Activated CD4-positive, alpha-beta memory T cell treated with anti-CD3 and anti-CD28 coated beads, Interleukin-2, amount 10 ng/mL, durations not matched to agents 7 days and 5 days (primary cell): ENCODE measurements at regions not wholly inside any gene's neighbourhood (a gene's known extent, or its start where the extent isn't known, plus 50 kb on each side); places are given as distances from the start of the nearest gene placed in this dataset.

Source experiments
- CTCF ChIA-PET: fragments of 350-600 bp; sonication (Branson Sonifier 250); formaldehyde crosslinking; loops from one replicate; lab custom pipeline; 2021; ENCODE audit warnings: antibody characterized with exemption, inconsistent platforms; lab: Charles Lee
- POLR2A ChIA-PET: fragments of 350-600 bp; sonication (Branson Sonifier 250); formaldehyde crosslinking; loops from one replicate; lab custom pipeline; 2021; ENCODE audit warnings: antibody characterized with exemption; lab: Charles Lee
- DNase-seq: peaks from one replicate; pipeline ENCODE4 v3.0.0-alpha.2; 2020
- H3K27ac Mint-ChIP-seq: one replicate; pipeline ENCODE4 v1.8.0; 2021; ENCODE audit warnings: mild to moderate bottlenecking, mixed read lengths
- H3K27me3 Mint-ChIP-seq: one replicate; pipeline ENCODE4 v1.8.0; 2021; ENCODE audit warnings: mixed read lengths
- H3K36me3 Mint-ChIP-seq: one replicate; pipeline ENCODE4 v1.8.0; 2021; ENCODE audit warnings: low read depth, mixed read lengths
- H3K4me1 Mint-ChIP-seq: one replicate; pipeline ENCODE4 v1.8.0; 2021; ENCODE audit warnings: mixed read lengths
- H3K4me3 Mint-ChIP-seq: one replicate; pipeline ENCODE4 v1.8.0; 2021; ENCODE audit warnings: mild to moderate bottlenecking, mixed read lengths
- H3K9me3 Mint-ChIP-seq: one replicate; pipeline ENCODE4 v1.8.0; 2021; ENCODE audit warnings: mixed read lengths

- POLR2A ChIA-PET: no interaction called here
- H3K27me3 Mint-ChIP-seq: no peaks in the 10 kb centered on the region
Measured at GRCh38 chr15:47362118-47362905, 355.0 kb upstream of the SEMA6D start.

GRCh38 chr15:47363653-47364052 lies 353.7 kb upstream of the SEMA6D start:
- peaks cover 6% of the 10 kb centered on the region for H3K9me3 Mint-ChIP-seq
- H3K4me1 Mint-ChIP-seq: no peaks in the 10 kb centered on the region
- no peak overlapping the region for H3K4me3 Mint-ChIP-seq
- no peaks in the 10 kb centered on the region for H3K27me3 Mint-ChIP-seq
- H3K27ac Mint-ChIP-seq: no peak overlapping the region
- CTCF ChIA-PET: no interaction called here
- POLR2A ChIA-PET: no interaction called here
- no peaks in the 10 kb centered on the region for H3K36me3 Mint-ChIP-seq
- no peak for DNase-seq

More at GRCh38 chr15:47362118-47362905, 355.0 kb upstream of the SEMA6D start:
- H3K9me3 Mint-ChIP-seq: peaks cover 6% of the 10 kb centered on the region
- no peak overlapping the region for H3K4me3 Mint-ChIP-seq
- H3K27ac Mint-ChIP-seq: no peak overlapping the region
- CTCF ChIA-PET: interaction anchor here (0.5 kb wide), 1 partner anchor 95 kb away, joined by 3 read pairs; no protein-coding TSS in a partner anchor
- DNase-seq: no peak
- no peaks in the 10 kb centered on the region for H3K36me3 Mint-ChIP-seq
- H3K4me1 Mint-ChIP-seq: no peaks in the 10 kb centered on the region

- Mint-ChIP-seq H3K27ac (no peak overlapping the region), H3K27me3 (no peaks in the 10 kb centered on the region), H3K9me3 (peaks cover 9% of the 10 kb centered on the region), H3K4me1 (no peaks in the 10 kb centered on the region), H3K4me3 (no peak overlapping the region), H3K36me3 (no peaks in the 10 kb centered on the region)
- POLR2A ChIA-PET: no interaction called here
- CTCF ChIA-PET: no interaction called here
- DNase-seq: no peak
Measured at GRCh38 chr15:47364230-47365141, 352.8 kb upstream of the SEMA6D start.

- Mint-ChIP-seq H3K27me3 (no peaks in the 10 kb centered on the region), H3K36me3 (no peaks in the 10 kb centered on the region), H3K27ac (no peak overlapping the region), H3K9me3 (peaks cover 9% of the 10 kb centered on the region), H3K4me1 (no peaks in the 10 kb centered on the region), H3K4me3 (no peak overlapping the region)
- no peak for DNase-seq
- CTCF ChIA-PET: no interaction called here
- POLR2A ChIA-PET: no interaction called here
Measured at GRCh38 chr15:47366884-47367283, 350.4 kb upstream of the SEMA6D start.

- H3K4me3 Mint-ChIP-seq: no peak overlapping the region
- DNase-seq: no peak
- H3K27ac Mint-ChIP-seq: no peak overlapping the region
- H3K27me3 Mint-ChIP-seq: no peaks in the 10 kb centered on the region
- H3K4me1 Mint-ChIP-seq: no peaks in the 10 kb centered on the region
- H3K36me3 Mint-ChIP-seq: no peaks in the 10 kb centered on the region
- peaks cover 9% of the 10 kb centered on the region for H3K9me3 Mint-ChIP-seq
- ChIA-PET CTCF (no interaction called here), POLR2A (no interaction called here)
Measured at GRCh38 chr15:47367726-47368390, 349.4 kb upstream of the SEMA6D start.

GRCh38 chr15:47371939-47372338 lies 345.4 kb upstream of the SEMA6D start:
- Mint-ChIP-seq H3K36me3 (no peaks in the 10 kb centered on the region), H3K4me1 (no peaks in the 10 kb centered on the region), H3K27me3 (no peaks in the 10 kb centered on the region), H3K27ac (no peak overlapping the region), H3K9me3 (peaks cover 3% of the 10 kb centered on the region), H3K4me3 (no peak overlapping the region)
- ChIA-PET POLR2A (no interaction called here), CTCF (no interaction called here)
- no peak for DNase-seq

- Mint-ChIP-seq H3K9me3 (no peaks in the 10 kb centered on the region), H3K27me3 (no peaks in the 10 kb centered on the region), H3K36me3 (no peaks in the 10 kb centered on the region), H3K27ac (no peak overlapping the region), H3K4me1 (no peaks in the 10 kb centered on the region), H3K4me3 (no peak overlapping the region)
- CTCF ChIA-PET: no interaction called here
- DNase-seq: no peak
- POLR2A ChIA-PET: no interaction called here
Measured at GRCh38 chr15:47374222-47374621, 343.1 kb upstream of the SEMA6D start.

GRCh38 chr15:47376190-47376589 lies 341.1 kb upstream of the SEMA6D start:
- Mint-ChIP-seq H3K27ac (no peak overlapping the region), H3K4me1 (no peaks in the 10 kb centered on the region), H3K9me3 (peaks cover 3% of the 10 kb centered on the region), H3K4me3 (no peak overlapping the region), H3K27me3 (no peaks in the 10 kb centered on the region), H3K36me3 (no peaks in the 10 kb centered on the region)
- POLR2A ChIA-PET: no interaction called here
- CTCF ChIA-PET: no interaction called here
- DNase-seq: no peak

- POLR2A ChIA-PET: no interaction called here
- H3K4me3 Mint-ChIP-seq: no peak overlapping the region
- no peak for DNase-seq
- no peak overlapping the region for H3K27ac Mint-ChIP-seq
- CTCF ChIA-PET: no interaction called here
- H3K36me3 Mint-ChIP-seq: no peaks in the 10 kb centered on the region
- H3K27me3 Mint-ChIP-seq: no peaks in the 10 kb centered on the region
- peaks cover 3% of the 10 kb centered on the region for H3K9me3 Mint-ChIP-seq
- H3K4me1 Mint-ChIP-seq: no peaks in the 10 kb centered on the region
Measured at GRCh38 chr15:47377465-47377864, 339.8 kb upstream of the SEMA6D start.

GRCh38 chr15:47378527-47378926 lies 338.8 kb upstream of the SEMA6D start:
- H3K4me1 Mint-ChIP-seq: no peaks in the 10 kb centered on the region
- H3K27ac Mint-ChIP-seq: no peak overlapping the region
- H3K9me3 Mint-ChIP-seq: peaks cover 3% of the 10 kb centered on the region
- DNase-seq: no peak
- H3K36me3 Mint-ChIP-seq: no peaks in the 10 kb centered on the region
- no peaks in the 10 kb centered on the region for H3K27me3 Mint-ChIP-seq
- POLR2A ChIA-PET: no interaction called here
- H3K4me3 Mint-ChIP-seq: no peak overlapping the region
- CTCF ChIA-PET: no interaction called here

GRCh38 chr15:47383102-47383501 lies 334.2 kb upstream of the SEMA6D start:
- Mint-ChIP-seq H3K36me3 (no peaks in the 10 kb centered on the region), H3K27me3 (no peaks in the 10 kb centered on the region), H3K27ac (no peak overlapping the region), H3K4me1 (no peaks in the 10 kb centered on the region), H3K4me3 (no peak overlapping the region), H3K9me3 (peaks cover 3% of the 10 kb centered on the region)
- POLR2A ChIA-PET: no interaction called here
- no peak for DNase-seq
- CTCF ChIA-PET: no interaction called here

GRCh38 chr15:47383801-47384200 lies 333.5 kb upstream of the SEMA6D start:
- Mint-ChIP-seq H3K27me3 (no peaks in the 10 kb centered on the region), H3K4me1 (no peaks in the 10 kb centered on the region)
- POLR2A ChIA-PET: no interaction called here

GRCh38 chr15:47384341-47384740 lies 333.0 kb upstream of the SEMA6D start:
- H3K4me3 Mint-ChIP-seq: no peak overlapping the region
- no peaks in the 10 kb centered on the region for H3K36me3 Mint-ChIP-seq
- POLR2A ChIA-PET: no interaction called here
- H3K27ac Mint-ChIP-seq: no peak overlapping the region
- DNase-seq: no peak
- H3K27me3 Mint-ChIP-seq: no peaks in the 10 kb centered on the region
- CTCF ChIA-PET: no interaction called here
- H3K9me3 Mint-ChIP-seq: peaks cover 3% of the 10 kb centered on the region
- no peaks in the 10 kb centered on the region for H3K4me1 Mint-ChIP-seq

More at GRCh38 chr15:47383801-47384200, 333.5 kb upstream of the SEMA6D start:
- no peak for DNase-seq
- Mint-ChIP-seq H3K9me3 (peaks cover 3% of the 10 kb centered on the region), H3K27ac (no peak overlapping the region), H3K36me3 (no peaks in the 10 kb centered on the region), H3K4me3 (no peak overlapping the region)
- CTCF ChIA-PET: no interaction called here
